IMR-90 (cell line): ENCODE measurements at regions not wholly inside any gene's neighbourhood (a gene's known extent, or its start where the extent isn't known, plus 50 kb on each side); places are given as distances from the start of the nearest gene placed in this dataset.

Experiments used
- ATAC-seq: fragments of 200-7000 bp; cut with Tn5 transposase; 2 replicates; pipeline ENCODE4 v1.9.1; 2020; ENCODE audit warnings: low read depth, mild to moderate bottlenecking, moderate library complexity
- BruUV-seq: library from RNA; stranded (reverse); fragments of 400-500 nt; replicated peaks from 2 replicates; lab custom pipeline; 2021; lab: Mats Ljungman, UMichigan
- CTCF ChIA-PET: fragments of 300-600 bp; formaldehyde crosslinking; extraction: SDS; loops from one replicate; lab custom pipeline; 2021; ENCODE audit warnings: antibody characterized with exemption; lab: Yijun Ruan, JAX
- POLR2A ChIA-PET: fragments of 300-600 bp; sonication (Branson Sonifier 250); formaldehyde crosslinking; loops from one replicate; lab custom pipeline; 2022; ENCODE audit warnings: antibody characterized with exemption; ENCODE audit not compliant: unreplicated experiment; lab: Charles Lee
- DNase-seq: peaks from one replicate; pipeline ENCODE4 v3.0.0; 2013
- H2AFZ ChIP-seq: replicated peaks from 2 replicates; pipeline ENCODE3; 2013; ENCODE audit warnings: low read length, mild to moderate bottlenecking; ENCODE audit not compliant: poor library complexity
- H2AK5ac ChIP-seq: 2 replicates; pipeline ENCODE4 v1.6.1; 2013; ENCODE audit warnings: low read depth, low read length, inconsistent platforms
- H2AK9ac ChIP-seq: replicated peaks from 2 replicates; pipeline ENCODE3; 2013; ENCODE audit warnings: mild to moderate bottlenecking, low read depth, low read length, moderate library complexity; ENCODE audit not compliant: poor library complexity
- H2BK120ac ChIP-seq: 2 replicates; pipeline ENCODE4 v1.6.1; 2013; ENCODE audit warnings: low read depth, low read length, inconsistent platforms
- H2BK15ac ChIP-seq: 3 replicates; pipeline ENCODE4 v1.6.1; 2013; ENCODE audit warnings: low read depth, low read length, inconsistent platforms
- H2BK20ac ChIP-seq: 2 replicates; pipeline ENCODE4 v1.6.1; 2013; ENCODE audit warnings: low read depth, mild to moderate bottlenecking, inconsistent platforms, low read length, moderate library complexity
- H2BK5ac ChIP-seq: 2 replicates; pipeline ENCODE4 v1.6.1; 2013; ENCODE audit warnings: mild to moderate bottlenecking, low read depth, low read length, inconsistent platforms; ENCODE audit not compliant: poor library complexity, severe bottlenecking
- H3K14ac ChIP-seq: replicated peaks from 2 replicates; pipeline ENCODE4 v1.6.1; 2013; ENCODE audit warnings: low read depth, low read length, inconsistent platforms
- H3K18ac ChIP-seq: 2 replicates; pipeline ENCODE4 v1.6.1; 2013; ENCODE audit warnings: low read depth, low read length, control low read depth
- H3K23ac ChIP-seq: 2 replicates; pipeline ENCODE4 v1.6.1; 2013; ENCODE audit warnings: low read depth, low read length, inconsistent platforms
- H3K27ac ChIP-seq: 2 replicates; pipeline ENCODE4 v1.5.1; 2013; ENCODE audit warnings: mild to moderate bottlenecking, control low read depth, low read length; ENCODE audit not compliant: insufficient read depth
- H3K27me3 ChIP-seq: 2 replicates; pipeline ENCODE4 v1.6.1; 2013; ENCODE audit warnings: low read length; ENCODE audit not compliant: control insufficient read depth, insufficient read depth
- H3K36me3 ChIP-seq: 2 replicates; pipeline ENCODE4 v1.6.1; 2013; ENCODE audit warnings: low read length, mixed read lengths; ENCODE audit not compliant: control insufficient read depth, insufficient read depth
- H3K4ac ChIP-seq: 2 replicates; pipeline ENCODE4 v1.6.1; 2013; ENCODE audit warnings: low read depth, low read length, inconsistent platforms
- H3K4me1 ChIP-seq: 2 replicates; pipeline ENCODE4 v1.6.1; 2013; ENCODE audit warnings: low read length, mixed read lengths; ENCODE audit not compliant: control insufficient read depth, insufficient read depth
- H3K4me2 ChIP-seq: 2 replicates; pipeline ENCODE4 v1.6.1; 2013; ENCODE audit warnings: low read depth, mild to moderate bottlenecking, control low read depth, low read length, moderate library complexity
- H3K4me3 ChIP-seq: 2 replicates; pipeline ENCODE4 v1.5.1; 2013; ENCODE audit warnings: low read depth, mild to moderate bottlenecking, control low read depth, low read length, moderate library complexity; ENCODE audit not compliant: insufficient read depth
- H3K56ac ChIP-seq: 2 replicates; pipeline ENCODE4 v1.6.1; 2013; ENCODE audit warnings: low read length, inconsistent platforms; ENCODE audit not compliant: insufficient read depth; ENCODE audit errors: extremely low read depth
- H3K79me1 ChIP-seq, 2 experiments: 2 replicates each; pipeline ENCODE4 v1.6.1; 2013; ENCODE audit warnings: low read length in 2 of 2, inconsistent platforms in 1 of 2, low read depth in 1 of 2
- H3K9ac ChIP-seq: 2 replicates; pipeline ENCODE4 v1.6.1; 2013; ENCODE audit warnings: low read depth, low read length, control low read depth
- H3K9me1 ChIP-seq: 2 replicates; pipeline ENCODE4 v1.6.1; 2013; ENCODE audit warnings: low read length, inconsistent platforms; ENCODE audit not compliant: insufficient read depth
- H3K9me3 ChIP-seq: 2 replicates; pipeline ENCODE4 v1.6.1; 2013; ENCODE audit warnings: low read length; ENCODE audit not compliant: control insufficient read depth, insufficient read depth
- H4K20me1 ChIP-seq: 2 replicates; pipeline ENCODE4 v1.6.1; 2013; ENCODE audit warnings: low read length, inconsistent platforms; ENCODE audit not compliant: insufficient read depth
- H4K5ac ChIP-seq: 2 replicates; pipeline ENCODE4 v1.6.1; 2013; ENCODE audit warnings: mild to moderate bottlenecking, low read depth, low read length, control low read depth
- H4K8ac ChIP-seq, 2 experiments: 2 replicates each; pipeline ENCODE4 v1.6.1; 2013; ENCODE audit warnings: low read depth in 2 of 2, low read length in 2 of 2, control low read depth in 1 of 2, inconsistent platforms in 1 of 2
- H4K91ac ChIP-seq: 2 replicates; pipeline ENCODE4 v1.6.1; 2013; ENCODE audit warnings: low read depth, low read length, inconsistent platforms; ENCODE audit not compliant: insufficient read depth
- RAD21 ChIP-seq: IDR thresholded peaks from 2 replicates; pipeline ENCODE4 v1.6.1; 2012; ENCODE audit warnings: low read length, improper control_type of control experiment
- RCOR1 ChIP-seq: IDR thresholded peaks from 2 replicates; pipeline ENCODE4 v1.6.1; 2012; ENCODE audit warnings: mild to moderate bottlenecking, low read length, improper control_type of control experiment; ENCODE audit not compliant: insufficient replicate concordance
- USF2 ChIP-seq: fragments of 150-350 bp; IDR thresholded peaks from 2 replicates; pipeline ENCODE4 v1.6.1; 2017; ENCODE audit warnings: mild to moderate bottlenecking, antibody characterized with exemption, low read length, low read depth
- WGBS, 2 experiments: methylation state at CpG; one replicate each; pipeline versions ENCODE4 v1.1.5 to v1.1.7; 2013; ENCODE audit warnings: missing lambda C conversion rate in 2 of 2; ENCODE audit not compliant: insufficient read length in 1 of 2; ENCODE audit errors: extremely low coverage in 2 of 2; 5-methylcytosine and 5-hydroxymethylcytosine counted together
- dilution Hi-C: fragments of 300-500 bp; cut with HindIII; formaldehyde crosslinking; loops from one replicate; pipeline ENCODE4 v1.14.3; 2018; ENCODE audit warnings: low sequenced_read_pairs; ENCODE audit not compliant: unreplicated experiment
- in situ Hi-C: fragments of 300-500 bp; cut with MboI; formaldehyde crosslinking; loops from 3 replicates; pipeline ENCODE4 v1.14.3; 2019; ENCODE audit warnings: low sequenced_read_pairs, inconsistent platforms, mixed read lengths
- intact Hi-C: fragments of 100-400 bp; cut with micrococcal nuclease; formaldehyde crosslinking; loops from 2 replicates; pipeline ENCODE4 v1.10.0; 2022

- Histone ChIP-seq H3K36me3 (no peaks in the 10 kb centered on the region), H3K4me2 (no peak overlapping the region), H2BK20ac (no peak overlapping the region), H3K27ac (no peak overlapping the region), H3K23ac (no peak overlapping the region), H3K9me1 (no peaks in the 10 kb centered on the region; the same call in 1 of the 2 replicates), H3K79me1 (no peaks in the 10 kb centered on the region), H3K14ac (no peak overlapping the region), H2BK15ac (no peak overlapping the region), H3K18ac (no peak overlapping the region), H3K9me3 (no peaks in the 10 kb centered on the region), H4K8ac (no peak overlapping the region), H3K4ac (no peak overlapping the region), H3K27me3 (no peaks in the 10 kb centered on the region), H4K91ac (no peak overlapping the region), H2BK120ac (no peak overlapping the region), H3K4me1 (peaks cover 10% of the 10 kb centered on the region), H2AFZ (no peak overlapping the region), H4K20me1 (no peaks in the 10 kb centered on the region), H4K5ac (no peak overlapping the region), H3K4me3 (no peak overlapping the region), H3K9ac (no peak overlapping the region), H2AK9ac (no peak overlapping the region), H2AK5ac (no peak overlapping the region), H3K56ac (no peak overlapping the region), H2BK5ac (no peak overlapping the region)
- POLR2A ChIA-PET, result no interaction called here
- intact Hi-C loops, result no loop called here
- no TSS peak for BruUV-seq
- 100% methylated on average over 1 of the region's 2 CpGs; no CpG with 5 or more reads in 1 of the 2 experiments for WGBS, 2 experiments
- ATAC-seq (no peak), DNase-seq (no peak)
- CTCF ChIA-PET, result interaction anchor here (1.1 kb wide), 1 partner anchor 14 kb away, joined by 4 read pairs; no protein-coding TSS in a partner anchor
- dilution Hi-C loops, result no loop called here
- in situ Hi-C loops, result no loop called here
- TF ChIP-seq RAD21, result no peak
- no peak for TF ChIP-seq RCOR1
- no peak for TF ChIP-seq USF2
These were observed 922.6 kb downstream of the TUSC7 start for GRCh38 chr3:117632191-117632590.
